ENCODE measurements at regions not wholly inside any gene's neighbourhood (a gene's known extent, or its start where the extent isn't known, plus 50 kb on each side); places are given as distances from the start of the nearest gene placed in this dataset.

- Histone ChIP-seq H3K9me2 (ENCODE audit: insufficient read depth, low read length) (no peaks in the 10 kb centered on the region), H3K4me3 (ENCODE audit: low read depth, low read length, poor library complexity, severe bottlenecking) (no peak overlapping the region), H3K4me1 (ENCODE audit: insufficient read depth, low read length, poor library complexity, severe bottlenecking) (no peaks in the 10 kb centered on the region), H3K79me2 (ENCODE audit: insufficient read depth, low read depth, low read length) (no peaks in the 10 kb centered on the region), H3K27ac (ENCODE audit: low read depth, low read length, poor library complexity, severe bottlenecking) (no peak overlapping the region), H4K20me1 (ENCODE audit: insufficient read depth, low read length) (no peaks in the 10 kb centered on the region), H2AFZ (ENCODE audit: low read length) (no peak overlapping the region), H3K36me3 (ENCODE audit: insufficient read depth, low read length) (no peaks in the 10 kb centered on the region), H3K4me2 (ENCODE audit: low read length) (no peak overlapping the region), H3K9me3 (ENCODE audit: low read length) (no peaks in the 10 kb centered on the region)
- ChIA-PET POLR2A (interaction anchor here (0.6 to 0.7 kb wide), 2 partner anchors 9 to 538 kb away, joined by 3 read pairs; no protein-coding TSS in a partner anchor), CTCF (ENCODE audit: unreplicated experiment) (no interaction called here)
- no TSS peak for BruUV-seq (replicated peaks)
- no peak for DNase-seq (ENCODE audit: low spot score)
- TF ChIP-seq EZH2phosphoT487 (IDR thresholded peaks at IDR 0.05; ENCODE audit: borderline replicate concordance, low read depth, low read length) (no peak), CTCF (conservative IDR thresholded peaks at IDR 0.05; ENCODE audit: low read length) (no peak)
- intact Hi-C loops (cut with micrococcal nuclease; ENCODE audit: unreplicated experiment): no loop called here
These were observed 134.5 kb upstream of the KL start for GRCh38 chr13:32881777-32882145.

GRCh38 chr13:32882691-32883090, 133.5 kb upstream of the KL start:
- Histone ChIP-seq H4K20me1 (ENCODE audit: insufficient read depth, low read length) (no peaks in the 10 kb centered on the region), H3K27ac (ENCODE audit: low read depth, low read length, poor library complexity, severe bottlenecking) (no peak overlapping the region), H3K79me2 (ENCODE audit: insufficient read depth, low read depth, low read length) (no peaks in the 10 kb centered on the region), H2AFZ (ENCODE audit: low read length) (no peak overlapping the region), H3K9me3 (ENCODE audit: low read length) (no peaks in the 10 kb centered on the region), H3K36me3 (ENCODE audit: insufficient read depth, low read length) (no peaks in the 10 kb centered on the region), H3K4me1 (ENCODE audit: insufficient read depth, low read length, poor library complexity, severe bottlenecking) (no peaks in the 10 kb centered on the region), H3K4me2 (ENCODE audit: low read length) (no peak overlapping the region), H3K4me3 (ENCODE audit: low read depth, low read length, poor library complexity, severe bottlenecking) (no peak overlapping the region), H3K9me2 (ENCODE audit: insufficient read depth, low read length) (no peaks in the 10 kb centered on the region)
- intact Hi-C loops (cut with micrococcal nuclease; ENCODE audit: unreplicated experiment): no loop called here
- ChIA-PET CTCF (ENCODE audit: unreplicated experiment) (no interaction called here), POLR2A (interaction anchor here (0.7 kb wide), 1 partner anchor 1431 kb away, joined by 3 read pairs; no protein-coding TSS in a partner anchor)
- DNase-seq (ENCODE audit: low spot score): no peak
- BruUV-seq (replicated peaks): no TSS peak
- TF ChIP-seq CTCF (conservative IDR thresholded peaks at IDR 0.05; ENCODE audit: low read length) (no peak), EZH2phosphoT487 (IDR thresholded peaks at IDR 0.05; ENCODE audit: borderline replicate concordance, low read depth, low read length) (no peak)

- no peak for DNase-seq (ENCODE audit: low spot score)
- Histone ChIP-seq H4K20me1 (ENCODE audit: insufficient read depth, low read length) (no peaks in the 10 kb centered on the region), H3K27ac (ENCODE audit: low read depth, low read length, poor library complexity, severe bottlenecking) (no peak overlapping the region), H3K4me2 (ENCODE audit: low read length) (no peak overlapping the region), H2AFZ (ENCODE audit: low read length) (no peak overlapping the region), H3K4me1 (ENCODE audit: insufficient read depth, low read length, poor library complexity, severe bottlenecking) (no peaks in the 10 kb centered on the region), H3K79me2 (ENCODE audit: insufficient read depth, low read depth, low read length) (no peaks in the 10 kb centered on the region), H3K4me3 (ENCODE audit: low read depth, low read length, poor library complexity, severe bottlenecking) (no peak overlapping the region), H3K9me2 (ENCODE audit: insufficient read depth, low read length) (no peaks in the 10 kb centered on the region), H3K36me3 (ENCODE audit: insufficient read depth, low read length) (no peaks in the 10 kb centered on the region), H3K9me3 (ENCODE audit: low read length) (no peaks in the 10 kb centered on the region)
- intact Hi-C loops (cut with micrococcal nuclease; ENCODE audit: unreplicated experiment): no loop called here
- no TSS peak for BruUV-seq (replicated peaks)
- CTCF ChIA-PET (ENCODE audit: unreplicated experiment): no interaction called here
- POLR2A ChIA-PET: no interaction called here
- TF ChIP-seq CTCF (conservative IDR thresholded peaks at IDR 0.05; ENCODE audit: low read length): no peak
- TF ChIP-seq EZH2phosphoT487 (IDR thresholded peaks at IDR 0.05; ENCODE audit: borderline replicate concordance, low read depth, low read length): no peak
These were observed 132.7 kb upstream of the KL start for GRCh38 chr13:32883474-32883873.

Measured in OCI-LY7 (cell line).